ENCODE measurements at regions not wholly inside any gene's neighbourhood (a gene's known extent, or its start where the extent isn't known, plus 50 kb on each side); places are given as distances from the start of the nearest gene placed in this dataset.
"Not testable (repeated sequence)": the region's sequence is repeated elsewhere in the genome, so short reads cannot be mapped to it uniquely, and the experiment has no call there.

GRCh38 chr2:174697255-174697654 is 67.0 kb downstream of the CHRNA1 start:
- DNase-seq, result peak; percentile 29

- no peak for DNase-seq
Observed at GRCh38 chr2:174694920-174695319, 69.4 kb downstream of the CHRNA1 start.

- DNase-seq, result no peak
Observed at GRCh38 chr2:174694196-174694878, 69.9 kb downstream of the CHRNA1 start.

GRCh38 chr2:174693344-174693743 is 70.9 kb downstream of the CHRNA1 start:
- no peak for DNase-seq

DNA sequence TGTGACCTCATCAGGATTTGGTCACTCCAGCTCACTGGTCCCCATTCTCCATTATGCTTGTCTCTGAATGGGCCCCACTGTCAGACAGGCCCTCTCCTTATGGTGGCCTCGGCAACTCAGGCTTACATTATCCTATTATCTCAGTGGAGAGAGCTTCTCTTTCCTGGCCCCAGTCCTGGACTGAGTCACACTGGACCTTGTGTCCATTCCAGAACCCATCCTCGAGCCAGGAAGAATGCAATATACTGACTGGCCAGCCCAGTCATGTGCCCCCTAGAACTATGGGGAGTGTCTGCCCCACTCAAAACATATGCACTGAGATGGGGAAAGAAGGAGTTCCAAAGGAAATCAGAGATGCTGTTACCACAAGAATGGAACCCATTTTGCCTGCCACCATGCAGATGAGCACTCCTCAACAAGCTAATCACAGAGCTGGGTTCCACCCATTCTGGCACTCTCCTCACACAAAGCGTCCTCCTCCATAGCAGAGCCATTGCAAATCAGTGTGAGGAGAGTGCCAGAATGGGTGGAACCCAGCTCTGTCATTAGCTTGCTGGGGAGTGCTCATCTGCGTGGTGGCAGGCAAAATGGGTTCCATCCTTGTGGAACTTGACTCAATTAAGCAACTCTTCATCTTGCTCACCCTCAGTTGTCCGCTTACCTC is 71.9 kb downstream of the CHRNA1 start:
- no peak for DNase-seq

- no peak for DNase-seq
Observed at GRCh38 chr2:174691201-174691779, 73.0 kb downstream of the CHRNA1 start.

DNA sequence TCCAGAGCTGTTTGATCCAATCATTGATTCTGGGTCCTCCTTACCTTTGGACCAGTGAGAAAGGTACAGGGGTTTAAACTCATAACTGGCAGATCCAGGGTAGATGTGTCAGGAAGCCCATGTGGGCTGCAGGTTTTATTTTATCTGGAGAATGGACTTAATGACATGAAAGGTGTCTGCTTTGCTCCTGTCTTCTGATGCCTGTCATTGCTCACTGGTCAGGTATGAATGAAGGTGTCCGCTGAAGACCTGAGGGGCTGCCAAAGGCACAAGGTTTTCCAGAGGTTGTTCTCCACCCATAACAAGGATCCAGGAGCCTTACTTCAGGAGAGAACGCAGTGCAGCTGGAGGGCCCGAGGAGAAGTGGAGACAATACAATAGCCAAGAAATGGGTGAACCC is 74.2 kb downstream of the CHRNA1 start:
- no peak for DNase-seq

GRCh38 chr2:174688079-174688478 is 76.2 kb downstream of the CHRNA1 start:
- DNase-seq, result no peak

DNA sequence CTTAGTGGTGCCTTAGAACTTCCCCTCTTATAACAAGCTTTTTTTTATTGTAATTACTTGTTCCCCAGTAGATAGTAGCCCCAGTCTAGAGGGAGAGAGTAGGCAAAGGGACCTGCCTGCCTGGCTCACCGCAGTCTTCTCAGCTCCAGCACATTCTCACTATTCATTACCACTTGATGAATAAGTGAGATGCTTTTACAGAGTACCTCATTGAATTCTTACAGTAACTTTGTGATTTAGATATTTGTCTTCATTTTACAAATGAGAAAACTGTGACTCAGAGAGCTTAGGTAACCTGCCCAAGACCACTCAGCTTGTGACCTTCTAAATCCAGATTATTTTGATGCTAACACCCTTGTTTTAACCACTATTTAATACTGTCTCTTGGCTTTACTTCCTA is 77.8 kb downstream of the CHRNA1 start:
- DNase-seq, result no peak

- DNase-seq, result no peak
Observed at GRCh38 chr2:174683392-174683759, 80.9 kb downstream of the CHRNA1 start.

- peak; percentile 48 for DNase-seq
Observed at GRCh38 chr2:174682578-174683391, 81.5 kb downstream of the CHRNA1 start.

GRCh38 chr2:174682007-174682577 is 82.2 kb downstream of the CHRNA1 start:
- DNase-seq, result peak; percentile 14

- no peak for DNase-seq
Observed at GRCh38 chr2:174681099-174682006, 82.9 kb downstream of the CHRNA1 start.

DNA sequence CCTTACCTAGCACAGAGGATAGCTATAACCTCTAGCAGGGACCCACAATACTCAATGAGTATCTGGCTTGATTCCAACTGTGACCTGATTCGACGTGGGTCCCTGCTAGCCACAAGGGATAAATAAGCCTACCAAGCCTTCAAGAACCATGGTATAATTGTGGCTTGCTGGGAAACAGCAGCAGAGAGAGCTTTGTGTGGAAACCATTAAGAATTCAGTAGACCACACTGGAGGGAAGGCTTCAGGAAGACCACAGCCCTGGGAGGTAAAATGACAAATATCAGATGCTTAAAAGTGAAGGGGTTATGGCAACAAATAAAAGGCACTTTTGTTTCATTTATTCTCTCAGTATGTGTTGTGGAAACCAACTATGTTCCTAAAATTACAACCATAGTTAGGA is 82.6 kb upstream of the WIPF1 start:
- DNase-seq, result no peak

DNA sequence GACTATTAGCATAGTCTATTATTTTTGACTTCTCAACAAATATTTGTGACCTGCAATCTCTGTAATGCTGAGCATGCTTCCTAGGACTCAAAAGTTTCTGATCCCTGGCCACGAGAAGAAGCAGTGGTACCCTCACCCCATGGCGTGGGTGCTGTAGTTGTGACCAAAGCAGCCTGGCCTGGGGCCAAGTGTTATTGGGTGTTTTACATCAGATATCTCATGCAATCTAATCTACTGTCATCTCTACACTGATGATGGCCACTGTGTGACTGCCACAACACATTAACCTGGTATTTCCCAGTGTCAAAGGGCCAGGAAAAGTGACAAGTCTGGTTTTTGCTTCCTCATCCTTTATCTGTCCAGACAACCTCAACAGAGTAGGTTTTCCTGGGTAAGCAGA is 80.8 kb upstream of the WIPF1 start:
- DNase-seq, result no peak

- no peak for DNase-seq
Observed at GRCh38 chr2:174675615-174676014, 78.0 kb upstream of the WIPF1 start.

- DNase-seq, result no peak
Observed at GRCh38 chr2:174673876-174674275, 76.3 kb upstream of the WIPF1 start.

- no peak for DNase-seq
Observed at GRCh38 chr2:174673440-174673839, 75.8 kb upstream of the WIPF1 start.

DNA sequence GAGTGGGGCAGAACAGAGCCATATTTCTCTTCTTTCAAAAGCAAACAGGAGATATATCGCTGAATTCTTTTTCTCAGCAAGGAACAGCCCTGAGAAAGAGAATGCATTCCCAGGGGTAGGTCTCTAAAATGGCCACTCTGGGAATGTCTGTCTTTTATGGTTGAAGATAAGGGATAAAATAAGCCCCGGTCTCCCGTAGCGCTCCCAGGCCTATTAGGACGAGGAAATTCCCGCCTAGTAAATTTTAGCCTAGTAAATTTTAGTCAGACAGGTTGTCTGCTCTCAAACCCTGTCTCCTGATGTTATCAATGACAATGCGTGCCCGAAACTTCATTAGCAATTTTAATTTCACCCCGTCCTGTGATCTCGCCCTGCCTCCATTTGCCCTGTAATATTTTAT is 73.9 kb upstream of the WIPF1 start:
- not testable (repeated sequence) for DNase-seq

GRCh38 chr2:174670446-174670845 is 72.8 kb upstream of the WIPF1 start:
- DNase-seq, result no peak

- no peak for DNase-seq
Observed at GRCh38 chr2:174669336-174669735, 71.7 kb upstream of the WIPF1 start.

DNA sequence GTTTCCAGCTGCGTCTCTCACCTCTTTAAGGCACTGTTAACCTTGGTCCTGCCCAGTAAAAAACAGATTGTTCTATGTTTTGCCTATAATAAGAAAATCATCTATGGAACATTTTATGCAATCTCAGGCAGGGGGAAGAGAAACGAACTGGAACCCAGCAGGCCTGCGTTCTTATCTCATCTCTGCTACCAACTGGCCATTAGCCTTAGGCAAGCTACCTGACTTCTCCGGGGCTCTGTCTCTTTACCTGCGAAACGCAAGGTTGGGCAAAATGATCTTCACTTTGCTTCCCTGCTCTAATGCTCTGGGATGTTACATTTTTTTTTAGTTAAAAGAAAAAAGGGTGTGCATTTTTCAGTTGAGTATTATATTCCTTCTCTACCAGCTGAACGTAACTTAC is 70.5 kb upstream of the WIPF1 start:
- DNase-seq, result no peak

Measured in effector CD8-positive, alpha-beta T cell (primary cell).